ENCODE measurements at regions not wholly inside any gene's neighbourhood (a gene's known extent, or its start where the extent isn't known, plus 50 kb on each side); places are given as distances from the start of the nearest gene placed in this dataset.

DNA sequence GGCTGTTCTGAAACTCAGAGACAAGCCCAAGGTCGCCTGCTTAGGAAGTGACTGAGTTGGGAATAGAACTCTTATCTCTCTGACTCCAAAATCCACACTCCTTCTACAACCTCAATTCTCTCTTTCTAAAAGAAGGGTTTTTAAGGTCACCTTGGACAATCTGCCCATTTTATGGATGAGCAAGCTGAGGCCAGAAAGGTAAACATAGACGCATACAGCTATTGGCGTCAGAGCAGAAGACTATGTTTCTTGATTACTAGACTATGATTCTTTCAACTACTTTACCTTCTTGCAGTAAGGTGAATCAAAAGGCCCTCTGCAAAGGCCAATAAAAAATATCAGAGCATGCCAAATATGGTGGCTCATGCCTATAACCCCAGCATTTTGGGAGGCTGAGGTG is 276.6 kb downstream of the CLIC5 start:
- Histone ChIP-seq H3K4me3 (ENCODE audit: low read length) (no peak overlapping the region), H3K27me3 (replicated peaks; ENCODE audit: insufficient read depth, low read length) (no peaks in the 10 kb centered on the region), H3K79me2 (ENCODE audit: low read length) (no peaks in the 10 kb centered on the region), H4K20me1 (ENCODE audit: insufficient read depth, low read length) (no peaks in the 10 kb centered on the region), H2AFZ (ENCODE audit: low read length) (no peak overlapping the region), H3K4me2 (ENCODE audit: low read depth, low read length) (no peak overlapping the region), H3K9me2 (replicated peaks; ENCODE audit: insufficient read depth, low read length) (no peaks in the 10 kb centered on the region), H3K27ac (ENCODE audit: low read length) (no peak overlapping the region), H3K9me3 (replicated peaks; ENCODE audit: insufficient read depth, low read length) (no peaks in the 10 kb centered on the region), H3F3A (ENCODE audit: insufficient read depth, low read length) (peaks cover 15% of the 10 kb centered on the region), H3K36me3 (replicated peaks; ENCODE audit: insufficient read depth, low read length) (no peaks in the 10 kb centered on the region), H3K4me1 (ENCODE audit: low read length) (peaks cover 43% of the 10 kb centered on the region), H3K9ac (ENCODE audit: low read length) (no peak overlapping the region)
- DNase-seq: no peak
- TF ChIP-seq EZH2 (optimal IDR thresholded peaks at IDR 0.05; ENCODE audit: low read depth, low read length) (no peak), EZH2phosphoT487 (IDR thresholded peaks at IDR 0.05; ENCODE audit: low read length) (no peak)
- TF ChIP-seq, protein P1, sequence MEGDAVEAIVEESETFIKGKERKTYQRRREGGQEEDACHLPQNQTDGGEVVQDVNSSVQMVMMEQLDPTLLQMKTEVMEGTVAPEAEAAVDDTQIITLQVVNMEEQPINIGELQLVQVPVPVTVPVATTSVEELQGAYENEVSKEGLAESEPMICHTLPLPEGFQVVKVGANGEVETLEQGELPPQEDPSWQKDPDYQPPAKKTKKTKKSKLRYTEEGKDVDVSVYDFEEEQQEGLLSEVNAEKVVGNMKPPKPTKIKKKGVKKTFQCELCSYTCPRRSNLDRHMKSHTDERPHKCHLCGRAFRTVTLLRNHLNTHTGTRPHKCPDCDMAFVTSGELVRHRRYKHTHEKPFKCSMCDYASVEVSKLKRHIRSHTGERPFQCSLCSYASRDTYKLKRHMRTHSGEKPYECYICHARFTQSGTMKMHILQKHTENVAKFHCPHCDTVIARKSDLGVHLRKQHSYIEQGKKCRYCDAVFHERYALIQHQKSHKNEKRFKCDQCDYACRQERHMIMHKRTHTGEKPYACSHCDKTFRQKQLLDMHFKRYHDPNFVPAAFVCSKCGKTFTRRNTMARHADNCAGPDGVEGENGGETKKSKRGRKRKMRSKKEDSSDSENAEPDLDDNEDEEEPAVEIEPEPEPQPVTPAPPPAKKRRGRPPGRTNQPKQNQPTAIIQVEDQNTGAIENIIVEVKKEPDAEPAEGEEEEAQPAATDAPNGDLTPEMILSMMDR (IDR thresholded peaks at IDR 0.05; ENCODE audit: low read length): no peak

DNA sequence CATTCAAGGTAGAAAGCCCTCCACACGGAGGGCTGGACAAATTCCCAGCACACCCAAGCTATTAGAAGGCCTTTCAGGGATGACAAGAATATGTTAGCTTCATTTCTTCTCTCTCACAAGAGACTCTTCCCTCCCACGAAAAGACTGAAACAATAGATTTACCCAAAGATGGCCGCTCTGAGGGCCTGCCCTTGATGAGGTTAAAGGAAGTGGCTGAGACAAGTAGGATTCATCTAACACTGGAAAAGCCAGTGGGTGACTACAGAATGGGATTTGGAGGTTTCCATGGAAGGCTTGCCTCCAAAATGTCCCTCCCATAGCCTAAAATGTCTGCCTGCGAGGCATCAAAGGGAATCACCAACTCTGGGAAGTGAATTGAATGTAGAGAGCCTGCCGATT is 277.6 kb downstream of the CLIC5 start:
- TF ChIP-seq, protein P1 (IDR thresholded peaks at IDR 0.05; ENCODE audit: low read length): no peak
- TF ChIP-seq EZH2 (optimal IDR thresholded peaks at IDR 0.05; ENCODE audit: low read depth, low read length) (no peak), EZH2phosphoT487 (IDR thresholded peaks at IDR 0.05; ENCODE audit: low read length) (no peak)
- peaks cover 15% of the 10 kb centered on the region for H3F3A ChIP-seq (ENCODE audit: insufficient read depth, low read length)
- no peaks in the 10 kb centered on the region for H3K9me2 ChIP-seq (replicated peaks; ENCODE audit: insufficient read depth, low read length)
- H3K4me2 ChIP-seq (ENCODE audit: low read depth, low read length): peak overlapping the region; percentile 75; the same call in 1 of the 2 replicates
- peak overlapping the region; percentile 80; the same call in 1 of the 2 replicates for H3K27ac ChIP-seq (ENCODE audit: low read length)
- H2AFZ ChIP-seq (ENCODE audit: low read length): no peak overlapping the region
- no peak for DNase-seq
- no peaks in the 10 kb centered on the region for H3K36me3 ChIP-seq (replicated peaks; ENCODE audit: insufficient read depth, low read length)
- H3K9me3 ChIP-seq (replicated peaks; ENCODE audit: insufficient read depth, low read length): no peaks in the 10 kb centered on the region
- H3K4me1 ChIP-seq (ENCODE audit: low read length): peaks cover 43% of the 10 kb centered on the region
- H3K4me3 ChIP-seq (ENCODE audit: low read length): 0 out of 2 replicates have a peak overlapping the region, but pooled peaks have one; percentile 19
- no peaks in the 10 kb centered on the region for H3K79me2 ChIP-seq (ENCODE audit: low read length)
- no peaks in the 10 kb centered on the region for H4K20me1 ChIP-seq (ENCODE audit: insufficient read depth, low read length)
- no peaks in the 10 kb centered on the region for H3K27me3 ChIP-seq (replicated peaks; ENCODE audit: insufficient read depth, low read length)
- H3K9ac ChIP-seq (ENCODE audit: low read length): peak overlapping the region; percentile 5; the same call in 1 of the 2 replicates

DNA sequence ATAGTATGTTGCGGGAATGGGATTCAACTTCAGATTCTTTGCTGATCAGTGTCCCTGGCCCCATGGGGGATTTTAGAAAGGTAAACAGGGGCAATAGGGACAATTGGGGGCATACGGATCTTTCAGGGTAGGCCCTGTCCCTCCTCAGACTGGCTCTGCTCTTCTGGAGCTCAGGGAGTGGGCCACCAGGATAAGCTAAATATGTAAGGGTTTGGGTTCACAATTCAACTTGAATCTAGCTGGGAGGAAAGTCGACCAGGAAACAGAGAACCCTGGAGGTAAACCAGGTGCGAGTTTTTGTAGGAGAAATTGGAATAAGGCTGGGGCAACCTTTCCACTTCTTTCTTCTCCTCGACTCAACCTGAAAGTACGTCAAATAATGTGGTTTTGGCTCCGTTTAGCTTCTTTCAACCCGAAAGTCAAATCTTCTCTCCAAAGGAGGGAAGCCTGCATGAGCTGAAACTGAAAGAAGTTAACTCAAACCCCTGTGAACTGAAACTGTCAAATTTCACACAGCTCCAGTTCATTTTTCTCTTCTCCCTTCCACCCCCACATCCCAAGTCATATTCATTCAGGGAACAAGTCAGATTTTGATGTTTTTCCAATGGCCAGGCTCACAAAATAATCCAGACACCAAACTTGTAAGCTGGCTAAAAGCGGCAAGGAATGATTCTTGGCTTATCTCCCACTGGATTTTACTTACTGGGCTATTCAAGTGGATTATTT is 278.2 kb downstream of the CLIC5 start:
- no peaks in the 10 kb centered on the region for H3K79me2 ChIP-seq (ENCODE audit: low read length)
- peaks cover 15% of the 10 kb centered on the region for H3F3A ChIP-seq (ENCODE audit: insufficient read depth, low read length)
- H3K36me3 ChIP-seq (replicated peaks; ENCODE audit: insufficient read depth, low read length): no peaks in the 10 kb centered on the region
- H3K9me3 ChIP-seq (replicated peaks; ENCODE audit: insufficient read depth, low read length): no peaks in the 10 kb centered on the region
- peak overlapping the region; percentile 75; the same call in 1 of the 2 replicates for H3K4me2 ChIP-seq (ENCODE audit: low read depth, low read length)
- 0 out of 2 replicates have a peak overlapping the region, but pooled peaks have one; percentile 19 for H3K4me3 ChIP-seq (ENCODE audit: low read length)
- H3K4me1 ChIP-seq (ENCODE audit: low read length): peaks cover 43% of the 10 kb centered on the region
- H3K9me2 ChIP-seq (replicated peaks; ENCODE audit: insufficient read depth, low read length): no peaks in the 10 kb centered on the region
- DNase-seq: peak; percentile 85
- peak overlapping the region; percentile 80 for H3K27ac ChIP-seq (ENCODE audit: low read length)
- TF ChIP-seq, protein P1 (IDR thresholded peaks at IDR 0.05; ENCODE audit: low read length): no peak
- TF ChIP-seq EZH2phosphoT487 (IDR thresholded peaks at IDR 0.05; ENCODE audit: low read length) (no peak), EZH2 (optimal IDR thresholded peaks at IDR 0.05; ENCODE audit: low read depth, low read length) (no peak)
- H2AFZ ChIP-seq (ENCODE audit: low read length): no peak overlapping the region
- no peaks in the 10 kb centered on the region for H4K20me1 ChIP-seq (ENCODE audit: insufficient read depth, low read length)
- H3K9ac ChIP-seq (ENCODE audit: low read length): peak overlapping the region; percentile 19; the same call in 1 of the 2 replicates
- H3K27me3 ChIP-seq (replicated peaks; ENCODE audit: insufficient read depth, low read length): no peaks in the 10 kb centered on the region
